Fibroblast of mammary gland (primary cell): ENCODE measurements at regions not wholly inside any gene's neighbourhood (a gene's known extent, or its start where the extent isn't known, plus 50 kb on each side); places are given as distances from the start of the nearest gene placed in this dataset.

Experiments
- DNase-seq: peaks from one replicate; pipeline ENCODE4 v3.0.0-alpha.2; 2010; ENCODE audit warnings: low read depth
- H3K4me3 ChIP-seq: 2 replicates; pipeline ENCODE4 v1.5.1; 2011; ENCODE audit warnings: low read depth, mild to moderate bottlenecking, low read length, moderate library complexity; ENCODE audit not compliant: control insufficient read depth
- CTCF ChIP-seq: conservative IDR thresholded peaks from 2 replicates; pipeline ENCODE4 v1.5.1; 2011; ENCODE audit warnings: low read depth, low read length, inconsistent platforms; ENCODE audit not compliant: control insufficient read depth, insufficient read depth

- no peak for TF ChIP-seq CTCF
- H3K4me3 ChIP-seq: no peak overlapping the region
- no peak for DNase-seq
Measured at GRCh38 chr5:10910261-10910660, 149.2 kb upstream of the DAP start.

GRCh38 chr5:10904862-10905432, 143.9 kb upstream of the DAP start:
- H3K4me3 ChIP-seq: no peak overlapping the region
- no peak for DNase-seq
- TF ChIP-seq CTCF: no peak

GRCh38 chr5:10903786-10904560, 142.9 kb upstream of the DAP start:
- DNase-seq: no peak
- H3K4me3 ChIP-seq: no peak overlapping the region
- no peak for TF ChIP-seq CTCF

GRCh38 chr5:10902145-10902544, 141.1 kb upstream of the DAP start:
- no peak for TF ChIP-seq CTCF

GRCh38 chr5:10898514-10898913, 137.5 kb upstream of the DAP start:
- TF ChIP-seq CTCF: no peak
- no peak overlapping the region for H3K4me3 ChIP-seq
- DNase-seq: no peak

More at GRCh38 chr5:10902145-10902544, 141.1 kb upstream of the DAP start:
- DNase-seq: peak; percentile 72
- no peak overlapping the region for H3K4me3 ChIP-seq

GRCh38 chr5:10896016-10896415, 135.0 kb upstream of the DAP start:
- no peak overlapping the region for H3K4me3 ChIP-seq
- DNase-seq: no peak
- TF ChIP-seq CTCF: no peak
